OCI-LY3 (cell line): ENCODE measurements at regions not wholly inside any gene's neighbourhood (a gene's known extent, or its start where the extent isn't known, plus 50 kb on each side); places are given as distances from the start of the nearest gene placed in this dataset.
A peak's percentile ranks its signal among the peaks of the same experiment; 100 is the strongest.

ENCODE experiments used
- H2AFZ ChIP-seq: fragments of 200-600, 300-600 bp; shearing (Covaris generic); 2 replicates; pipeline ENCODE4 v1.6.0; 2014; ENCODE audit warnings: antibody characterized with exemption, low read depth, low read length
- H3K27ac ChIP-seq: fragments of 200-600, 300-600 bp; sonication (generic); 2 replicates; pipeline ENCODE4 v1.5.1; 2014; ENCODE audit warnings: mild to moderate bottlenecking, low read length, moderate library complexity, mixed read lengths
- H3K27me3 ChIP-seq: fragments of 200-600, 300-600 bp; sonication (generic); 2 replicates; pipeline ENCODE4 v1.6.1; 2014; ENCODE audit warnings: low read depth, low read length, mixed read lengths
- H3K36me3 ChIP-seq: fragments of 200-600, 300-600 bp; sonication (generic); replicated peaks from 2 replicates; pipeline ENCODE3; 2014; ENCODE audit warnings: low read depth, low read length, mixed read lengths
- H3K4me1 ChIP-seq: fragments of 300-600, 200-600 bp; sonication (generic); 2 replicates; pipeline ENCODE4 v1.6.1; 2014; ENCODE audit warnings: low read length, mixed read lengths
- H3K4me2 ChIP-seq: fragments of 200-600, 300-600 bp; sonication (generic); 2 replicates; pipeline ENCODE4 v1.6.1; 2014; ENCODE audit warnings: low read length, mixed read lengths
- H3K4me3 ChIP-seq: fragments of 300-600, 200-600 bp; sonication (generic); 2 replicates; pipeline ENCODE4 v1.5.1; 2014; ENCODE audit warnings: antibody characterized with exemption, mild to moderate bottlenecking, low read length, moderate library complexity
- H3K79me2 ChIP-seq: fragments of 300-600, 200-600 bp; shearing (Covaris generic); 2 replicates; pipeline ENCODE4 v1.6.1; 2014; ENCODE audit warnings: mild to moderate bottlenecking, low read length, mixed read lengths
- H3K9ac ChIP-seq: fragments of 300-600, 200-600 bp; shearing (Covaris generic); 2 replicates; pipeline ENCODE4 v1.6.0; 2014; ENCODE audit warnings: mild to moderate bottlenecking, low read length, moderate library complexity
- H3K9me3 ChIP-seq: fragments of 200-600, 300-600 bp; shearing (Covaris generic); 2 replicates; pipeline ENCODE4 v1.6.1; 2014; ENCODE audit warnings: low read length, mixed read lengths; ENCODE audit not compliant: insufficient read depth
- H4K20me1 ChIP-seq: fragments of 200-600, 300-600 bp; sonication (generic); 2 replicates; pipeline ENCODE4 v1.6.1; 2016; ENCODE audit warnings: low read length, mixed read lengths; ENCODE audit not compliant: insufficient read depth
- EZH2phosphoT487 ChIP-seq: fragments of 200-600 bp; shearing (Covaris generic); IDR thresholded peaks from 2 replicates; pipeline ENCODE4 v1.6.1; 2018; ENCODE audit warnings: antibody characterized with exemption, mixed run types, low read depth
- TF ChIP-seq, protein P1 (sequence below): fragments of 200-600, 300-600 bp; sonication (generic); IDR thresholded peaks from 2 replicates; pipeline ENCODE4 v1.5.1; 2014; ENCODE audit warnings: antibody characterized with exemption, low read length, low read depth

DNA sequence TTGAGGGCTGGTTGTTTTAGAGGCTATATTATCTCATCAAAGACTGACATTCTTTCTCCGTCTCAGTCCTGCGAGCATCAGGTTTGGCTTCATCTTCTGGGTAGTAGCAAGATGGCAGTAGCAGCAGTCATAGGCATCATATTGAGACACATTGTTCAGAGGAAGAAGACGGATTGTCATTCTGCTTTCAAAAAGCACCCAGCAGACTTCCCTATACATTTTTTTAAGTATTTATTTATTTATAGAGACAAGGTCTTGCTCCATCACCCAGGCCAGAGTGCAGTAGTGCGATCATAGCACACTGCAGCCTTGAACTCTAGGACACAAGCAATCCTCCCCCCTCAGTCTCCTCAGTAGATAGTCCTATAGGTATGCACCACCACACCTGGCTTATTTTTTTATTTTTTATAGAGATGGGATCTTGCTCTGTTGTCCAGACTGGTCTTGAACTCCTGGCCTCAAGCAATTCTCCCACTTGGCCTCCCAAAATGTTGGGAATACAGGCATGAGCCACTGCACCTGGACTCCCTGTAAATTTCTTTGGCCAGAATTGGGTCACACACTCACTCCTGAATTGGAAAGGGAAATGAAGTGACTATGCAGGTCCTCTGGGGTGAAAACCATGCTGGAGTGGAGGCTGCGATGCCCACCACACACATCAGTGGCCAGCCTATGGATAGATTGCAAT, 125.4 kb downstream of the SLC38A6 start:
- Histone ChIP-seq H3K27ac (no peak overlapping the region), H3K4me1 (peaks cover 40% of the 10 kb centered on the region), H3K9ac (no peak overlapping the region), H3K36me3 (peaks cover 3% of the 10 kb centered on the region), H3K4me3 (no peak overlapping the region), H3K27me3 (no peaks in the 10 kb centered on the region), H3K79me2 (no peaks in the 10 kb centered on the region), H3K4me2 (no peak overlapping the region), H4K20me1 (no peaks in the 10 kb centered on the region), H3K9me3 (no peaks in the 10 kb centered on the region), H2AFZ (no peak overlapping the region)
- TF ChIP-seq, protein P1, sequence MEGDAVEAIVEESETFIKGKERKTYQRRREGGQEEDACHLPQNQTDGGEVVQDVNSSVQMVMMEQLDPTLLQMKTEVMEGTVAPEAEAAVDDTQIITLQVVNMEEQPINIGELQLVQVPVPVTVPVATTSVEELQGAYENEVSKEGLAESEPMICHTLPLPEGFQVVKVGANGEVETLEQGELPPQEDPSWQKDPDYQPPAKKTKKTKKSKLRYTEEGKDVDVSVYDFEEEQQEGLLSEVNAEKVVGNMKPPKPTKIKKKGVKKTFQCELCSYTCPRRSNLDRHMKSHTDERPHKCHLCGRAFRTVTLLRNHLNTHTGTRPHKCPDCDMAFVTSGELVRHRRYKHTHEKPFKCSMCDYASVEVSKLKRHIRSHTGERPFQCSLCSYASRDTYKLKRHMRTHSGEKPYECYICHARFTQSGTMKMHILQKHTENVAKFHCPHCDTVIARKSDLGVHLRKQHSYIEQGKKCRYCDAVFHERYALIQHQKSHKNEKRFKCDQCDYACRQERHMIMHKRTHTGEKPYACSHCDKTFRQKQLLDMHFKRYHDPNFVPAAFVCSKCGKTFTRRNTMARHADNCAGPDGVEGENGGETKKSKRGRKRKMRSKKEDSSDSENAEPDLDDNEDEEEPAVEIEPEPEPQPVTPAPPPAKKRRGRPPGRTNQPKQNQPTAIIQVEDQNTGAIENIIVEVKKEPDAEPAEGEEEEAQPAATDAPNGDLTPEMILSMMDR, result no peak; the same call in none of the 2 replicates
- no peak for TF ChIP-seq EZH2phosphoT487

DNA sequence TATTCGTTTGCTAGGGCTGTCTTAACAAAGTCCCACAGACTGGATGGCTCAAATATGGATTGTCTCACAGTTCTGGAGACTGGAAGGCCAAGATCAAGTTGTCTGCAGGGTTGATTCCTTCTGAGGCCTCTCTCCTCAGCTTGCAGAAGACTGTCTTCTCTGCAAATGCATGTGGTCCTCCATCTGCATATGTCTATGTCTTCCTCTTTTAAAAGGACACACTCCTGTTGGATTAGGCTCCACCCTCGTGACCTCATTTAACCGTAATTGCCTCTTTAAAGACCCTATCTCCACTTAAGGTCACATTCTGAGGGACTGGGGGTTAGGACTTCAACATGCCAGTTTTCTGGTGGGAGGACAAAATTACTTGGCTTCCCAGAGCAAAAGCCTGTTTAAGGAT, 123.3 kb downstream of the SLC38A6 start:
- Histone ChIP-seq H3K4me3 (peak overlapping the region; percentile 71), H3K9ac (peak overlapping the region; percentile 56), H3K4me1 (peaks cover 47% of the 10 kb centered on the region), H3K27ac (peak overlapping the region; percentile 58), H3K4me2 (peak overlapping the region; percentile 96), H3K36me3 (peaks cover 3% of the 10 kb centered on the region), H3K79me2 (no peaks in the 10 kb centered on the region), H3K9me3 (no peaks in the 10 kb centered on the region), H2AFZ (peak overlapping the region; percentile 58; the same call in 1 of the 2 replicates), H3K27me3 (no peaks in the 10 kb centered on the region), H4K20me1 (no peaks in the 10 kb centered on the region)
- TF ChIP-seq EZH2phosphoT487, result no peak
- TF ChIP-seq, protein P1, result no peak

DNA sequence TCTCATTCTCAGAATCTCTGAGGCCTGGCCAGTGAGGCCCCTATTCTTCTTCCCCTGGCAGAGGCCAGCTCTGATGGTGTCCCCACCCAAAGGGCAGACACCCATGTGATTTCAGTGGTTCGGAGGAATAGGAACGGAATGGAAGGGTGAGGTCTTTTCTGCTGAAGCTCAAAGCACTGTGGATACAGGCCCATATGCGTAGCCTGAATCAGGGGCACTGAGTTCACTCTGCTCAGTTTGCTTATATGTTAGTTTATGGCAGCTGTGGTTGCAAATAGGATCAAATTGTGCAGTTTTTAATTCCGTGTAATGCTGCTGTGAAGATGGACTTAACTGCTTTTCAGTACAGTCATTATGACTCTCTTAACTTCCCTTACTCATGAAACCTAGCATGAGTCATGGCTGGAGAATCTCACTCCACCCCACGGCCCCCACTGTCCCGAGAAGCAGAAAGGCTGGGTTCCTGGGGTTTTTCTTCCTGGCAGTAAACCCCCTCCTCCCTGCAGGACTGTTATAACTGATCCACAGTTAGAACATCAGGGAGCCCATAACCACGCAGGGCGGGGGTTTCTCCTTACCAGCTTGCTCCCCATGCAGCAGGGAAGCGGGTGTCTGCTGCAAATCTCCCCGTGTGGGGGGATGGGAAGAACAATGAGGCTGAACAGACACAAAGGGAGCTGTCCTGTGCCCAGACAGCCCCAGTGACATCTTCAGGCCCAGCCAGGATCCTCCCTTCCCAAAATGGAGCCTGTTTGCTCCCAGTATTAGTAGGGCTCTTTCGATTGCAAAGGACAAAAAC, 122.7 kb downstream of the SLC38A6 start:
- H3K9me3 ChIP-seq, result no peaks in the 10 kb centered on the region
- H3K4me1 ChIP-seq, result peaks cover 47% of the 10 kb centered on the region
- H3K36me3 ChIP-seq, result peaks cover 3% of the 10 kb centered on the region
- H4K20me1 ChIP-seq, result no peaks in the 10 kb centered on the region
- peak overlapping the region; percentile 56 for H3K9ac ChIP-seq
- no peaks in the 10 kb centered on the region for H3K27me3 ChIP-seq
- peak overlapping the region; percentile 58; the same call in 1 of the 2 replicates for H2AFZ ChIP-seq
- H3K27ac ChIP-seq, result peak overlapping the region; percentile 58
- no peak for TF ChIP-seq EZH2phosphoT487
- TF ChIP-seq, protein P1, result no peak
- peak overlapping the region; percentile 71 for H3K4me3 ChIP-seq
- H3K4me2 ChIP-seq, result peak overlapping the region; percentile 96
- no peaks in the 10 kb centered on the region for H3K79me2 ChIP-seq
